PC-3 (cell line): ENCODE measurements at regions not wholly inside any gene's neighbourhood (a gene's known extent, or its start where the extent isn't known, plus 50 kb on each side); places are given as distances from the start of the nearest gene placed in this dataset.

Experiments
- EZH2 ChIP-seq: fragments of 300-600 bp; sonication (generic); IDR thresholded peaks from one replicate; pipeline ENCODE4 v1.6.1; 2017; ENCODE audit warnings: antibody characterized with exemption, mild to moderate bottlenecking, low read length; ENCODE audit not compliant: unreplicated experiment
- EZH2phosphoT487 ChIP-seq: fragments of 300-600 bp; sonication (generic); IDR thresholded peaks from 2 replicates; pipeline ENCODE4 v1.6.1; 2018; ENCODE audit warnings: mild to moderate bottlenecking, antibody characterized with exemption, low read length, borderline replicate concordance
- TF ChIP-seq, protein P1 (sequence below): fragments of 300-600 bp; sonication (generic); conservative IDR thresholded peaks from 2 replicates; pipeline ENCODE4 v1.5.1; 2017; ENCODE audit warnings: antibody characterized with exemption, low read depth, mild to moderate bottlenecking, low read length

DNA sequence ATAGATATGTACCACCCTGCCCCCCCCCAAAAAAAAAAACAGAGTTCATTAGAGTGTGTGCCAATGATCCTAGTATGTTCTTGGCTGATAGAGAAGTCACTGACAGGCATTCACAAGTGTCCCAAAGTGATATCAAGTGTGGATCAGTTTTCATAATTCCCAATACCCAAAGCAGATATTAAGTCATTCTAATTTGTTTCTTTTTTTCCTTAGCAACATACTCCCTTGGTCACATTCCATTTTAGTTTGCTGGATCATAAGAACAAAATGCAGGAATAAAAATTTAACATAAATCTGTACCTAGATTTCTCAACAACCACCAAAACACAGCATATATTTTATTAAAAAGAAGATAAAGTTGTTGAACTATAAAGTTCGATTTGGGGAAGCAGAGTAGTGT, 129.8 kb upstream of the PALMD start:
- TF ChIP-seq, protein P1, sequence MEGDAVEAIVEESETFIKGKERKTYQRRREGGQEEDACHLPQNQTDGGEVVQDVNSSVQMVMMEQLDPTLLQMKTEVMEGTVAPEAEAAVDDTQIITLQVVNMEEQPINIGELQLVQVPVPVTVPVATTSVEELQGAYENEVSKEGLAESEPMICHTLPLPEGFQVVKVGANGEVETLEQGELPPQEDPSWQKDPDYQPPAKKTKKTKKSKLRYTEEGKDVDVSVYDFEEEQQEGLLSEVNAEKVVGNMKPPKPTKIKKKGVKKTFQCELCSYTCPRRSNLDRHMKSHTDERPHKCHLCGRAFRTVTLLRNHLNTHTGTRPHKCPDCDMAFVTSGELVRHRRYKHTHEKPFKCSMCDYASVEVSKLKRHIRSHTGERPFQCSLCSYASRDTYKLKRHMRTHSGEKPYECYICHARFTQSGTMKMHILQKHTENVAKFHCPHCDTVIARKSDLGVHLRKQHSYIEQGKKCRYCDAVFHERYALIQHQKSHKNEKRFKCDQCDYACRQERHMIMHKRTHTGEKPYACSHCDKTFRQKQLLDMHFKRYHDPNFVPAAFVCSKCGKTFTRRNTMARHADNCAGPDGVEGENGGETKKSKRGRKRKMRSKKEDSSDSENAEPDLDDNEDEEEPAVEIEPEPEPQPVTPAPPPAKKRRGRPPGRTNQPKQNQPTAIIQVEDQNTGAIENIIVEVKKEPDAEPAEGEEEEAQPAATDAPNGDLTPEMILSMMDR = no peak
- TF ChIP-seq EZH2phosphoT487 = no peak
- TF ChIP-seq EZH2 = no peak
